Peyer's patch (tissue), 4 donors: ENCODE measurements at regions not wholly inside any gene's neighbourhood (a gene's known extent, or its start where the extent isn't known, plus 50 kb on each side); places are given as distances from the start of the nearest gene placed in this dataset.

Experiments
- POLR2A ChIP-seq, 2 donors: fragments of 450-650 bp; IDR thresholded peaks; one replicate each; pipeline ENCODE4 v1.5.1; 2017; ENCODE audit warnings: antibody characterized with exemption in 2 of 2, mild to moderate bottlenecking in 2 of 2, moderate library complexity in 2 of 2
- TF ChIP-seq, protein P1 (sequence below), 6 experiments: fragments of 450-650 bp in 4 of 6; fragments of 200-600 bp in 2 of 6; sonication (generic) in 1 of 6; IDR thresholded peaks; one replicate each; pipeline ENCODE4 v1.5.1; 2017 to 2019; ENCODE audit warnings: antibody characterized with exemption in 6 of 6, mild to moderate bottlenecking in 3 of 6, moderate library complexity in 1 of 6

DNA sequence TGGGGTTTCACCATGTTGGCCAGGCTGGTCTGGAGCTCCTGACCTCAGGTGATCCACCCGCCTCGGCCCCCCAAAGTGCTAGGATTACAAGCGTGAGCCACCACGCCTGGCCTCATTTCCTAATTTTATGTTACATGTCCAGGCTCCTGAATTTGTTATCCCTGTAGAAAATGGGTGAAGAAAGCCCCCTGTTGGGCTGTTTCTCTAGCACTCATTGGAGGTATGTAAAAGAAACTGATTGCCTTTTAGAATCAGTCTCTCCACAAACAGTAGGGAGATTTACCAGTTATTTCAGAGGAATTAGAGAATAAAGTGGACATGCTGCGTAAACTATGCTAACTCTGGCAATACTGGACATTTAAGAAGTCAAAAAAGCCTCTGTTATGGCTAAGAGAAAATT is 364.1 kb upstream of the TBL1XR1 start:
- TF ChIP-seq, protein P1, sequence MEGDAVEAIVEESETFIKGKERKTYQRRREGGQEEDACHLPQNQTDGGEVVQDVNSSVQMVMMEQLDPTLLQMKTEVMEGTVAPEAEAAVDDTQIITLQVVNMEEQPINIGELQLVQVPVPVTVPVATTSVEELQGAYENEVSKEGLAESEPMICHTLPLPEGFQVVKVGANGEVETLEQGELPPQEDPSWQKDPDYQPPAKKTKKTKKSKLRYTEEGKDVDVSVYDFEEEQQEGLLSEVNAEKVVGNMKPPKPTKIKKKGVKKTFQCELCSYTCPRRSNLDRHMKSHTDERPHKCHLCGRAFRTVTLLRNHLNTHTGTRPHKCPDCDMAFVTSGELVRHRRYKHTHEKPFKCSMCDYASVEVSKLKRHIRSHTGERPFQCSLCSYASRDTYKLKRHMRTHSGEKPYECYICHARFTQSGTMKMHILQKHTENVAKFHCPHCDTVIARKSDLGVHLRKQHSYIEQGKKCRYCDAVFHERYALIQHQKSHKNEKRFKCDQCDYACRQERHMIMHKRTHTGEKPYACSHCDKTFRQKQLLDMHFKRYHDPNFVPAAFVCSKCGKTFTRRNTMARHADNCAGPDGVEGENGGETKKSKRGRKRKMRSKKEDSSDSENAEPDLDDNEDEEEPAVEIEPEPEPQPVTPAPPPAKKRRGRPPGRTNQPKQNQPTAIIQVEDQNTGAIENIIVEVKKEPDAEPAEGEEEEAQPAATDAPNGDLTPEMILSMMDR (IDR thresholded peaks at IDR 0.05), result no peak
- no peak for TF ChIP-seq POLR2A (IDR thresholded peaks at IDR 0.05)
